GF-D8 (cell line): ENCODE measurements at regions not wholly inside any gene's neighbourhood (a gene's known extent, or its start where the extent isn't known, plus 50 kb on each side); places are given as distances from the start of the nearest gene placed in this dataset.
"Not testable (repeated sequence)": the region's sequence is repeated elsewhere in the genome, so short reads cannot be mapped to it uniquely, and the experiment has no call there.

Source experiments
- DNase-seq: peaks from one replicate; lab custom pipeline; 2025; lab: John Stamatoyannopoulos, UW

DNA sequence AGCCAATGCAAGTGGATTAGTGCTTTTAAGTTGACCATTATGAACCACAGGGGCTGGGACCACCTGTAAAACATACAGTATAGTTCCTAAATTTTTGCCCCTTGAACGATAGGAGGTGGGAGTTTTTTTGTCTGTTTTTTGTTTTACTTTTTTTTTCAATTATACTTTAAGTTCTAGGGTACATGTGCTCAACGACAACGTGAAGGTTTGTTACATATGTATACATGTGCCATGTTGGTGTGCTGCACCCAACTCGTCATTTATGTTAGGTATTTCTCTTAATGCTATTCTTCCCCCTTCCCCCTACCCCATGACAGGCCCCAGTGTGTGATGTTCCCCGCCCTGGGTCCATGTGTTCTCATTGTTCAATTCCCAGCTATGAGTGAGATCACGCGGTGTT is 1797.9 kb upstream of the PIK3C3 start:
- DNase-seq, result no peak

DNA sequence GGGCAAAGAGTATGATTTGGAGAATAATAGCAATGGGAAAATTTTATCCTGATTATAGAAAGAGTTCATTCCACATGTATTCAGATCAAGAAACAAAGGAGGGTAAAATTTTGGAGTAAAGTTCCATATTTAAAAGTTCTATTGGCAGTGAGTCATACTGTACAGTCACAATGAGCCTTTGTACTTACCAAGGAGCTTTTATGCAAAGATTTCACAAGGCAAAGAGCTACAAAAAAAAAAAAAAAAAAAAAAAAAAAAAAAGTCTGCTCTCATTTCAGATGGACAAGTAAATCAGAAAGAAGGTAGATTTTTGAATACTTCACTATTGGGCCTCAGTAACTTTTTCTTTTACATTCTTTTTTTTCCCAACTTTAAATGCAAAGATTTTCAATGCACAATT is 1802.2 kb upstream of the PIK3C3 start:
- DNase-seq, result no peak

DNA sequence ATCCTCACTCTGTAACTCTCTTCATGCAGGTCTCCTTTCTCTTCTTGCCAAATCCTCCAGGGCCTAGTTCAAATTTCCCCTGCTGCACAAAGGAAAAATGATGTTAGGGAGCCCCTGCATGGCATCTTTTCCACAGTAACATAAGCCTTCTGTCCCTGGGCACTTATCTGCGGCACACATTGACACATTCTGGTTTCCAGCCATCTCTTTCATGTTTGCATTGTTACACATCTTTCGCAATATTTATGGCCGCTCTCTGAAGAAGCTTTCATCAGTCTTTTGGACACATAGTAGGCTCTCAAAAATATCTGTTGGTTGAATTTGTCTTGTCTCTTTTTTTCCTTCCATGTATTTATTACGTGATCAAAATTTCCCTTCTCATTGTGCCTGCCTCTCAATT is 1806.1 kb upstream of the PIK3C3 start:
- DNase-seq, result no peak

DNA sequence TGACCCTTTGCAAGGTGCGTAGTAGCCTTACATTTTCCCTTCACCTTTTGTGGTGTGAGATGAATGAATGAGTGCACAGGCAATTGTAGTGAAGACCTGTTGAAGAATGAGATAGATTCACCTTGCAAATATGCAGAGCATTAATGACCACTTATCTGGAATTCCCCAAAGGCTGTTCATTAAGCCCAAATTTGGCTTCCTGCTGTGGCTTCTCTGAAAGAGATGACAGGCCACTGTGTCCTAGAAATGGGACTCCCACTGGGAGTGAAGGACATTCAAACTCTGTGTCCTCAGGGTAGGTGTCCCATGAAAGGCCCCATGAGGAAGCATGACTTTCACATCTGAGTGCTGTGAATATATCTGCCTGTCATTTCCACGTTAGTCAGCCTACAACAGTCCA is 1821.8 kb upstream of the PIK3C3 start:
- no peak for DNase-seq

DNA sequence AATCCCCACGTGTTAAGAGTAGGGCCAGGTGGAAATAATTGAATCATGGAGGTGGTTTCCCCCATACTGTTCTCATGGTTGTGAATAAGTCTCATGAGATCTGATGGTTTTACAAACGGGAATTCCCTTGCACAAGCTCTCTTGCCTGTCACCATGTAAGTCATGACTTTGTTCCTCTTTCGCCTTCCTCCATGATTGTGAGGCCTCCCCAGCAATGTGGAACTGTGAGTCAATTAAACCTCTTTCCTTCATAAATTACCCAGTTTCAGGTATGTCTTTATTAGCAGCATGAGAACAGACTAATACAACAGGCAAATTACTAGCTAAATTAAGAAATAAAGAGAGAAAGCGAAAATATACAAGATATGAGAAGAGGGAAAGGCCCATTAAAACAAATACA is 1822.6 kb upstream of the PIK3C3 start:
- DNase-seq, result not testable (repeated sequence)

DNA sequence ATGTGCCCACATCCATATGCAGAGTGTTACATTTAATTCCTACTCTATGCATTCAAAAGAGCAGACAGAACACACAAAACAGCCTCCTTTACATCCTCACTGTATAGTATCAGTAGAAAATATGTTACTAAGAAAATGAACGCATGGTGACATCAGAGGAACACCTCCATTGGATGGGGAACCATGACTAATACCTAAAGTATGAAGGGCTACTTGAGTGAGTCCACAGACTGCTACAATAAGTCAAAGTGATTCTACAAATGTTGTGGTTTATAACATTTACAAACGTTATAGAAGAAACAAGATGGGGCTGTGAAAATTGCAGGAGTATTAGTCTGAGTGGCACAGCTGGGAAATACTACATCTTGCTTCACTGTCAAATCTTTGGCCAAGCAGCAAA is 1830.9 kb upstream of the PIK3C3 start:
- DNase-seq, result no peak

DNA sequence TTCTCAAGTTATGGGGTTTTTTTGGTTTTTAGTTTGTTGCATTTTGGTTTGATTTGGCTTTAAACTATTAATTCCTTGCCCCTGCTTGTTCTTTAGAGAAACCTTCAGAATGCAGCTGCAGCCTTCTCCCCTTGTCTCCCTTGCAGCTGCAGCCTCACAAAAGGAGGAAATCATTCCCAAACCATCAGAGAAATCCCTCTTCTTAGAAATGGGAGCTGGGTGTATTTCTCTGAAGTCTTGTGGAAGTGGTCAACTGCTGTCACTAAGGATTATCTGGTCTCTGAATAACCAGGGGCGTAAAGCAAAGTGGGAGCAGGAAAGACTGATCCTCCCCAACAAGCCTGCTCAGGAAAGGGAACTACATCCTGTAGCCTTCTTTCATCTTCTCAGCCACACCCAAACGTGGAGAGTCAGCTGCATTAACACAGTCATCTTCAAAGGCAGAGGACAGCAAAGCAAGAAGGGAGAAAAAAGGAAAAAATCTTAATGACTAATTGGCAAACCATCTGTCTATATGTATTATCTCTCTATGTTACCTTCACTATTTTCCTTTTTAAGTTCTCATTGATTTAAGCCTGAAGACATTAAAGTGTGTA is 1834.1 kb upstream of the PIK3C3 start:
- no peak for DNase-seq

DNA sequence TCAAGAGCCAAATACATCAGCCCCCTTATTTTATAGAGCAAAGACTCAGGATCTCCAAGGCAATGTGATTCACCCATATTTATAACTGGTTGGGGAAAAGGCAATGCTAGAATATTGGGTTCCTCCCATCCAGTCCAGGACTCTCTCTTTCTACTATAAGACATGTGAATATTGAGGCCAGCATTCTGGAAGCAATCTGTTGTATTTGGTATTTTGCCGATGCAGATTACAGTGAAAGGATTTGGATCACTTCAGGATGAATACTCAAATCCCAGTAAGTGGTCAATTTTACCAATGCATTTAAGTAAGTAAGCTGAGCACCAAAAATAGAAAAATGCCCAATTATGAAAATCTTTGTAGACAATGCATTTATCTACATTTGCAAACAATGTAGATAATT is 1834.7 kb upstream of the PIK3C3 start:
- no peak for DNase-seq

DNA sequence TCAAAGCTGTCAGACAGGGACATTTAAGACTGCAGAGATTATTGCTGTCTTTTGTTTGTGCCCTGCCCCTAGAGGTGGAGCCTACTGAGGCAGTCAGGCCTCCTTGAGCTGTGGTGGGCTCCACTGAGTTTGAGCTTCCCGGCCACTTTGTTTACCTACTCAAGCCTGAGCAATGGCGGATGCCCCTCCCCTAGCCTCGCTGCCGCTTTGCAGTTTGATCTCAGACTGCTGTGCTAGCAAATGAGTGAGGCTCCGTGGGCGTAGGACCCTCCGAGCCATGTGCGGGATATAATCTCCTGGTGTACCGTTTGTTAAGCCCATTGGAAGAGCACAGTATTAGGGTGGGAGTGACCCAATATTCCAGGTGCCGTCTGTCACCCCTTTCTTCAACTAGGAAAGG is 1835.5 kb upstream of the PIK3C3 start:
- DNase-seq, result not testable (repeated sequence)

DNA sequence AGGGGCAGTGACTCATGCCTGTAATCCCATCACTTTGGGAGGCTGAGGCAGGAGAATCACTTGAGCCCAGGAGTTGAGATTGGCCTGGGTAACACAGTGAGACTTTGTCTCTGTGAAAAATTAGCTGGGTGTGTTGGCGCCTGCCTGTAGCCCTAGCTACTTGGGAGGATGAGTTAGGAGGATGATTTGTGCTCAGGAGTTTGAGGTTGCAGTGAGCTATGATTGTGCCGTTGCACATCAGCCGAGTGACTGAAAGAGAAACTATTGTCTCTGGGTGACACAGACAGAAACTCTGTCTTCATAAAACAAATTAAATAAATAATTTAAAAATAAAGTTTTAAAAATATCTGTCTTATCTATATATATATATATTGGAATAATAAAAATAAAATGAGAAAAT is 1844.6 kb upstream of the PIK3C3 start:
- DNase-seq, result no peak

DNA sequence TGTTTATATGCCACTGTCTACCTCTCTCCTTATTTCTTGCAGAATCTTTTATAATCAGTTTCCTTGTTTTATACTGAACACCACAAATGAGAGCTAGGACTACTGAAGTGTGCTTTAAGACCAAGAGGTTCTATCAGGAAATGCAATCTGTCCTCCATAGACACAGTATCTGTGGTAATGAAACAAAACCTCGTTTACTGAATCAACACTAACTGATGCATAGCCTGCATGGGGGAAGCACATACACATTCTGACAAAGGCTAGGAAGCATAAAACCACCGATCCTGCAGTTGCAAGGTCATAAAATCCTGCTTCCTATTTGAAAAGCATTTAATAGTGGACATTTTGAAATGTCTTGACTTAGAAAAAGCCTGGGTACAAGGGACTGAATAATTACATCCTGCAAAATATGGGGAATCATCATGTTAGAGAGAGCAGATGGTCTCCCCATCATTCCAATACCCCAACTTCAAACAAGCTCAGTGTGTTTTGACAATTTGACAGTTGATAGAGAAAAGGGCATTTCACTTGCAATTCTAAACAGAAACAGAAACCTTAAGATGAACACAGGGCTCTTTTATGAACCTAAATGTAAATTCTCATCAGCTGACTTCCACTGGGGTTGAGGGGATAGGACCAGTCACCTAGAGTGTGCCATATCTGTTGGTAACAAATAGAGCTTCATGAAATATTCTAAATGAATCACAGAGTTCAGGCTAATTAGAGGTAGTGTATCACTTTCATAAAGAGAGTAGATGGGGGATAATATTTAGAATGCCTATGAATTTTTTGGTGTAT is 1845.6 kb upstream of the PIK3C3 start:
- DNase-seq, result no peak

DNA sequence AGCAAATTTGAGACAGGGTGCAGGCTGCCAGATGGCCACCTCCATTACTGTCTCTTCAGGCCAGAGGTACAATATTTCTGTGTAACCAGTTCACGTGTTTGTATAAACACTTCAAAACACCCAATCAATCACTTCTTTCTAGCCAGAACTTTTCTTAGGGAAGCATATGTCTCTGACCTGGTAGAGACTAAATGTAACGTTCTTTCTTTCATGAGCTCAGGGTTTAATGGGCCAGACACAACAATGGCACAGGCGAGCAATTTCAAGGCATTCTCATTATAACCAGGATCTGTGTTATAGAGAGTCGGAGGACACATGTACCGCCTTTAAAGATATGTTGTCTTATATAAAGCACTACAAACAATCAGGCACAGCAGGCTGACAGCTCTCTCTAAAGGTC is 1846.4 kb upstream of the PIK3C3 start:
- no peak for DNase-seq

DNA sequence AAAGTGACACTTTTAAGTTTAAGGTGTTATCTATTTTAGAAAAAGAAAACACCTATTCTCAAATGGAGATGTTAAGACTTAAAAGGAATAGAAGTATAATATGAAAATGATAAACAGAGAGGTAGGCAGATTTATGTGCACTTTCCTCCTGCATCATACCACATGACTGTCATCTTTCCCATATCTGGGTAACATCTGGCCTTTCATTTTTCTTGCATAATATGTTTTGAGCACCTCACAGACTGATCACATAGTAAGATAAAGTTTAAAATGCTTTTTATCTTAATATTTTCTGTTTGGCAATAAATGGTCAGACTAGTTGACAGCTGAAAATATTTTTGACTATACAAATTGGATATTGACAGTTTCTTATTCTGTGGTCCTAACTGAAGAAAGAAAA is 1852.1 kb upstream of the PIK3C3 start:
- DNase-seq, result no peak

DNA sequence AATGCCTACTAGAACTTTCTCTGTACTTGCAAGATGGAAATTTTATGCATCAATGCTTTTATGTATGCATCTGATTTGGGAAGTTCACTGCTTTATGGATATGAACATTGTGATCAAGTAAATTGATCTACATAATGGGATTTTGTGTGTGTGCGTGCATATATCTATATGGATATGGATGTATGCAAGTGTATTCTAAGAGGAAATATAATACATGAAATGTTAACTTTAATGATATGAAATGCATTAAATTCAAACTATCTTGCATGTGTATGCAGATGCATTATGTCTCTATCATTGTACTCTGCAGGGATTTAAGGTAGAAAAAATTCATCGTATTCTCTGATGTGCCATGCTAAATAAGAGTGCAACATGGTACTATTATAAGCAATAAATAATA is 1855.4 kb upstream of the PIK3C3 start:
- DNase-seq, result no peak

DNA sequence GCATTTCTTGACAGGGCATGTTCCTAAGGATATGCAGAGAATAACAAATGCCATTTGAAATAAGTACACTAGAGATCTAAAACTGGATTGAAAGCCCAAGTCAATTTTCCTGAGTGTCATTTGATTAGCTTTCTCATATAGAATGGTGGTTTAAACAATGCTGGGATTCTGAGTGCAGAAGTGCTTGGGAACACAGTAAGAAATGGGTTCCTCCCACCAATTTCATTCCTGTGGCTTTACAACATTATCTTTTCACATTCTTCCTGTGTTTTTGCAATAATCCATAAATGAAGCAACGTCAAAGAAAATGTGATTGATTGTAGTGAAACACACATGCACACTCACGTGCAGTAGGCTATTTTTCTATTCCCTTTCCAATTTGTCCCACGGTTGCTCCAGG is 1858.4 kb upstream of the PIK3C3 start:
- DNase-seq, result no peak

DNA sequence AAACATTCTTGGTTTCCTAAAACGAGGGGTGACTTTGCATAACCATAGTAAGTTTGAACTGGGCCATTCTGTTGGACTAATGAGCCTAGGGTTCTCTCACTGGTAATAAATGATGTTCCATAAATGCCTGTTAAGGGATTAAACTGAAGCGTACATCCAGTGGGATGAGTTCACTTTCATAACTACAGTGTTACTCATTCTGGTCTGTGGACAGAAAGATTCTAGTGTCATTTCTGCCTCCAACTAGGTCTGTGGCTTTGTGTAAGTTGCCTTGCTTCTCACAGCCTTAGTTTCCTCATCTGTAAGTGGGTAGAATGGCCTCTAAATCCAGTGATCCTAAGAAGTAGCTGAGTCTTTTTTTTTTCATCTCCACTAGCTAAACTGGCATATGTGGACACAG is 1860.6 kb upstream of the PIK3C3 start:
- DNase-seq, result no peak

DNA sequence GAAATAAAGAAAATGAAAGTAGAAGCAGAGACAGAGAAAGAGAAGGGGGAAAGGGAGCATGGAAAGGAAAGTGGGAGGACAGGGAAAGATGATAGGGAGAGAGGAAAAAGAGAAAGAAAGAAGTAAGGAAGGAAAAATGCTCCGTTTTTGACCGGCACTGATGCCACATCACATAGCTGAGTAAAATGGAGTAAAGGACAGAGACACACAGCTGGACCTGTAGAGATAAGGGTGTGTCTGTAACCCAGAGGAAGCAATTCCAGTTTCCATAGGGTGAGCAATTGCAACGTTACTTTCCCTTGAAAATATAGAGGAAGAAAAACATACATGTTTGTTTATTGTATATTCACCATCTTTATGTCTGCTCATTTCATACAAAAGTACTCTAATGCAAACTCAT is 1866.9 kb upstream of the PIK3C3 start:
- DNase-seq, result no peak

DNA sequence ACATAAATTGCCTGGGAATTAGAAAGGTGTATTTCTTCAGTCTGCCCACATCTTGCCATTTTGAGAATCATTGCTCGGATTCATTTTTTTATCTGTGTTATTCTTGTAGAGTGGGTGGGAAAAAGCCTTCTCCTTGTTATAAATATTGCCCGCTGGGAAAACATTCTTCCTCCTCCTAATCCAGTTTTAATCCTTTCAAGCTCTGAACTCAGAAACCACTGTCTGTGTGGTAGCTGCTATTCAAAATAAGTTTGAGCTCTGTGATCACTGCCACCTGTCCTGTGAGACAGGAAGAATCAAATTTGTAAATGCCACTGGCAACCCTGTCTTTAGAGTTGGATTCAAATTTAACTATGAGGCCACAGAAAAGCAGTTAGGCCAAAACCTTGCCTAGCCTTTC is 1875.2 kb upstream of the PIK3C3 start:
- DNase-seq, result no peak

DNA sequence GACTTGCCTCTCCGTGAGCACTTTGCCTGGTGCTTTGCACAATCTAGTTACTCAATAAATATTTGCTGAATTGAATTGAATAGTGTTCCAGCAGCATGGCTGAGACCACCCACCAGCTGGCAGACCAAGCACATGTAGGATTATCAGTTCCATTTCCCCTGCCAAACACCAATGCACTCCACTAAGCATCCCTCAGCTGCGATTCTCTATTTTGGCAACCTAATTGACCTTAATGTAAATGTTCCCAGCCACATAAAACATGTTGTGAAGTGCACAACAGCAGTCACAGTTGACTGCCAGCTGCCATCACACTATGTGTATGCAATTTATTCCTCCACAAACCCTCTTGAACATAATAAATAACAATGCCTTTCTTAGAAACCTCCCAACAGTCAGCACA is 1879.4 kb upstream of the PIK3C3 start:
- no peak for DNase-seq

DNA sequence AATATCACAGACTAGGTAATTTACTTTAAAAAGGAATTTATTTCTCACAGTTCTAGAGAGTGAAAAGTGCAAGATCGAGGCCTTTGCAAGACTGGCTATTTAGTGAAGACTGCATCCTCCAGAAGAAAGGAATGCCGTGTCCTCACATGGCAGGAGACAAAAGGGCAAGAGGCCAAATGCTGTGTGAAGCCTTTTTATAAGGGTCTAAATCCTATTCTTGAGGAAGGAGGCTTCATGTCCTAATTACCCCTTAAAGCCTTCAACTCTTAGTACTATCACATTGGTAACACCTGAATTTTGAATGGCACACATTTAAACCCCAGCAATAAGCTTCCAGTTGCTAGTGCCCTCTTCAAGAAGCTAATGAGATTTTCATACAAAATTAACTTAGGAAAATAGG is 1882.3 kb upstream of the PIK3C3 start:
- no peak for DNase-seq

DNA sequence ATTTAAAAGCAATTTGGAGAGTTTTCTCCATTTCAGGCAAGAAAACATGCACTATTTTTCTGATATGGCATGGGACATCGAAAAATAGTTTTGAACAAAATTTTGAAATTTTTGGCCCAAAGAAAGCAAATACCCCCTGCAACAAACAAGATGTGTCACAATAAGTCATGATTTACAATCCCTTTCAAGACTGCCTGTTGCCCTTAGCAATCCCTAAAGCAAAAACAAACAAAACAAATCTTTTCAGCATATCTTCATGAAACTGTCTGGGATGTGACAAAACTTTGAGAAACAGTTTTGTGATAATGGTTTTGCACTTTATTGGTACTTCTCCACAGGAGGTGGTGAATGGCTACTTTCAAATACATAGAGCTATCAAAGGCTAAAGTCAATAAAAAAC is 1888.7 kb upstream of the PIK3C3 start:
- DNase-seq, result no peak

DNA sequence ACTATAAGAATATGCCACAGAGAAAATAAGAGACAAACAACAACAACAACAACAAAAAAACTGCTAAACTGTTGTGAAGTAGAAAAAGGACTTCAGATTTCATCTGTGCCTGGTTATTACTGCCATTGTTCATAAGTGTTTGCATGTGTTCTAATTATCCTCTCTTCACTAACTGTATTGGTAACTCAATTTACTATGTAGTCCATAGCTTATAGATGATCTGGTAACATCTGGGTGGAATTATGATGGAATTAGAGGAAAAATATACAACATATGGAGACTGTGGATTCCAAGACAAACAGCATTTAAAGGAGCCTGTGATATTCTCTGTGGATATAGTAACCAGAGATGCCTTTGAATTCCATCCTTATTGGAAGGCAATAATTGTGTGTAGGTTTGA is 1891.5 kb upstream of the PIK3C3 start:
- DNase-seq, result no peak

DNA sequence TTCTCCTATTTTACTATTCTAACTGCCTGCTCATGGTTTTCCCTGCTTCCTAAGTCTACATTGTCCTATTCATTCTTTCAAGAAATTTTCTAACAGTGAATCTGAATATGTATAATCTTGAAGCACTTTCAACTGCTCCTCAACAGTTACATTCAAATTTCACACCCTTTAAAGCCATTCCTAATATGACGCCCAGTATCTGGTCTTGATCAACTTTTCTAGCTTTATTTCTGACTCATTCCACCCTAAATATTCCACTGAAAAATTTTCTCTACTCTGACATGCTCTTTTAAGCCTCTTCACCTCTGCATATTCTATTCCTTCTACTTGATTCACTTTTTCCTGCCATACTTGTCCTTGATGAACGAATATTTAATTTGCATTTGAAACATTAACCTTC is 1893.9 kb upstream of the PIK3C3 start:
- DNase-seq, result no peak

DNA sequence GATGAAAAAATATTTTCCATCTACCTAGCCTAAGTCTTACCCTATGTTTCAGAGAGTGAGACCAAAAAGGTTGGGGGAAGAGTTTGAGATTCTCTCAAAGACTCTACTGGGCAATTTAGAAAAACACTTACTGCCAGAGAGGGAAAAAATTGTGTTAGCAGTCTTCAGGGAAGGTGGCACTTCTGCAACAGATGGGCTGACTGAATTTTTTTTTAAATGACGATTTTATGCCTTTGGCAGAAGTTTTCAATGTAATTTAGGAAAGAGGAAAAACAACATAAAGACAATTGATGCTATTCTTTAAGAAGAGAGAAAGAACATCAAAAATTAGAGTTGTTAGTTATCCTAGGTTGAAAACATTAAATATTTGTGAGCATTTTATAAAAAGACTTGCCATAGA is 1894.5 kb upstream of the PIK3C3 start:
- DNase-seq, result no peak
